Lower leg skin (tissue), 4 donors: ENCODE measurements at regions not wholly inside any gene's neighbourhood (a gene's known extent, or its start where the extent isn't known, plus 50 kb on each side); places are given as distances from the start of the nearest gene placed in this dataset.
A peak's percentile ranks its signal among the peaks of the same experiment; 100 is the strongest.

ENCODE experiments used
- DNase-seq, 2 donors: peaks; one replicate each; pipeline ENCODE4 v3.0.0-alpha.2; 2019; ENCODE audit warnings: low spot score in 2 of 2
- H3K4me3 ChIP-seq: fragments of 200-600 bp; sonication (generic); 2 replicates; pipeline ENCODE4 v1.5.1; 2017; ENCODE audit warnings: mild to moderate bottlenecking, low read depth; ENCODE audit not compliant: poor library complexity, severe bottlenecking
- CTCF ChIP-seq, 3 donors: fragments of 450-650 bp; IDR thresholded peaks; one replicate each; pipeline ENCODE4 v1.5.1; 2016; ENCODE audit warnings: antibody characterized with exemption in 3 of 3, mild to moderate bottlenecking in 3 of 3, moderate library complexity in 2 of 3
- POLR2A ChIP-seq, 2 donors: fragments of 450-650 bp; IDR thresholded peaks; one replicate each; pipeline ENCODE4 v1.6.1; 2016 to 2017; ENCODE audit warnings: antibody characterized with exemption in 2 of 2, mild to moderate bottlenecking in 1 of 2, moderate library complexity in 1 of 2
- WGBS, 2 donors: methylation state at CpG; one replicate each; pipeline ENCODE4 v1.1.5; 2018; 5-methylcytosine and 5-hydroxymethylcytosine counted together
- intact Hi-C: fragments of 100-400 bp; cut with DNase I; formaldehyde crosslinking; loops from one replicate; pipeline ENCODE4 v1.15.0; 2023; ENCODE audit warnings: low total_unique reads

GRCh38 chr20:4095639-4096038 is 53.0 kb upstream of the SMOX start:
- intact Hi-C loops: no loop called here
- 45 to 68% methylated on average over 2 of the region's 2 CpGs for WGBS, 2 donors
- no peak for DNase-seq
- H3K4me3 ChIP-seq: no peak overlapping the region
- TF ChIP-seq CTCF (IDR thresholded peaks at IDR 0.05) (no peak), POLR2A (IDR thresholded peaks at IDR 0.05) (no peak)

- DNase-seq: peak; percentile 16 to 90
- no peak overlapping the region for H3K4me3 ChIP-seq
- WGBS, 2 donors: 53 to 58% methylated on average over 24 of the region's 24 CpGs
- TF ChIP-seq CTCF (IDR thresholded peaks at IDR 0.05): no peak
- intact Hi-C loops: no loop called here
Measured at GRCh38 chr20:4091490-4092479, 56.8 kb upstream of the SMOX start.

- intact Hi-C loops: no loop called here
- no peak overlapping the region for H3K4me3 ChIP-seq
- no peak for DNase-seq
- no peak for TF ChIP-seq POLR2A (IDR thresholded peaks at IDR 0.05)
- no peak for TF ChIP-seq CTCF (IDR thresholded peaks at IDR 0.05)
- 76 to 77% methylated on average over 6 of the region's 6 CpGs for WGBS, 2 donors
Measured at GRCh38 chr20:4090756-4091489, 57.7 kb upstream of the SMOX start.

- peak in 1 of 2 donors; percentile 26 for DNase-seq
Measured at GRCh38 chr20:4089756-4090487, 58.7 kb upstream of the SMOX start.

More at GRCh38 chr20:4089756-4090487, 58.7 kb upstream of the SMOX start:
- 81 to 85% methylated on average over 11 of the region's 11 CpGs for WGBS, 2 donors
- no peak overlapping the region for H3K4me3 ChIP-seq
- TF ChIP-seq POLR2A (IDR thresholded peaks at IDR 0.05) (no peak), CTCF (IDR thresholded peaks at IDR 0.05) (no peak)
- intact Hi-C loops: loop anchor here (10.0 kb wide), 2 partner anchors 75 to 415 kb away; partner anchors contain the start of gene RNF24
